GM21528 (cell line): ENCODE measurements at regions not wholly inside any gene's neighbourhood (a gene's known extent, or its start where the extent isn't known, plus 50 kb on each side); places are given as distances from the start of the nearest gene placed in this dataset.

ENCODE experiments used
- ATAC-seq: cut with Tn5 transposase; IDR thresholded peaks from one replicate; pipeline ENCODE4 v1.9.1; 2021; ENCODE audit warnings: mild to moderate bottlenecking, moderate library complexity; ENCODE audit not compliant: unreplicated experiment, low FRiP score

- no peak for ATAC-seq
These were observed 136.6 kb upstream of the FRY start for GRCh38 chr13:31894931-31895330.

GRCh38 chr13:31895691-31896090 lies 135.9 kb upstream of the FRY start:
- ATAC-seq: no peak

DNA sequence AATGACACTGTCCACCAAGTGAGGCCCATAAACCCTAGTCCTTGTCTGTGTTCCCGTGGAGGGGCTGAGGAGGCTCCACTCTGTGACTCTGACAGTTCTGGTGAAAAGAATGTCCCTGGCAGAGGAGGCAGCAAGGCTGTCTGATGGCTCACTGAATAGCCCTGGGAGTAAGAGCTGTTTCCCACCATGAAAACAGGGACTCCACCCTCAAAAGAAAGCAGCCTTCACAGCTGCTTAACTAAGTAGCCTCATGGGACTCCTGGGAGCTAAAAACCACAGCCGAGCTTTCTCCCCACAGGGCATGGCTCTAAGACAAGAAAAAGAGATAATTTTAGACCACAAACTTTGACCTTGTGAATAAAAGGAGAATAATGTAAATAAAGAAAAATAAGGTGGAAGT lies 135.1 kb upstream of the FRY start:
- no peak for ATAC-seq

DNA sequence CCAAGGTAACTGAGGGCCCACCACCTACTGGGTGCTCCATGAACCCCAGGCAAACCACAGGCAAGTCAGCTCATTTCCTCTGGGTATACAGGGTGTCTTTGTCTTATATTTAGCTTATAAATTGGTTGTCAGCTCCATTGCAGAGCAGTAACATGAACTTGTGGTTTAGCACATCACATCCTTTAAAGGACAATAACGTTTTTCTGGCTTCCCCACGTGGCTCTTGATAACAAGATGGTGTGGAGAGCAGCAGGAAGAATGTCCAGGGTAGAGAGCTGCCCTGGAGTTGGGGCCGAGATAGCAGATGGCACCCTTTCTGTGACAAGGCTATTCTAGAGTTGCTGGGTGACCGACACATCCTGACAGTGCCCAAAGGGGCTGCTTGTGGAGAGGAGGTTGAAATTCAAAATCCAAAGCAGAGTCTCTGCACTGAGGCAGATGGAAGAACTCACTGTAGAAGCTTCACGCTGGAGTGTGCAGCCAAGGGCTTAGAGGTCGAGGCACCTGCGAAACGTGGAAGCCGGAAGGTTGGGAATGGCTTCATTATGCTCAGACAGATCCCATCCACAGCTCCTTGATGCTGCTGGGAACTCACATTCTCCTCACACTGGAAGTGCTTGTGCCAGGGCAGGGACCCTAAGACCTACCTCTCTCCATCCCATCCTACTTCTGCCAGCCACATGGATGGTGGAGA lies 133.0 kb upstream of the FRY start:
- ATAC-seq: no peak

- ATAC-seq: no peak
These were observed 129.6 kb upstream of the FRY start for GRCh38 chr13:31901985-31902384.

GRCh38 chr13:31903111-31903815 lies 128.3 kb upstream of the FRY start:
- no peak for ATAC-seq

GRCh38 chr13:31904941-31905824 lies 126.4 kb upstream of the FRY start:
- no peak for ATAC-seq

GRCh38 chr13:31905961-31906360 lies 125.6 kb upstream of the FRY start:
- no peak for ATAC-seq

DNA sequence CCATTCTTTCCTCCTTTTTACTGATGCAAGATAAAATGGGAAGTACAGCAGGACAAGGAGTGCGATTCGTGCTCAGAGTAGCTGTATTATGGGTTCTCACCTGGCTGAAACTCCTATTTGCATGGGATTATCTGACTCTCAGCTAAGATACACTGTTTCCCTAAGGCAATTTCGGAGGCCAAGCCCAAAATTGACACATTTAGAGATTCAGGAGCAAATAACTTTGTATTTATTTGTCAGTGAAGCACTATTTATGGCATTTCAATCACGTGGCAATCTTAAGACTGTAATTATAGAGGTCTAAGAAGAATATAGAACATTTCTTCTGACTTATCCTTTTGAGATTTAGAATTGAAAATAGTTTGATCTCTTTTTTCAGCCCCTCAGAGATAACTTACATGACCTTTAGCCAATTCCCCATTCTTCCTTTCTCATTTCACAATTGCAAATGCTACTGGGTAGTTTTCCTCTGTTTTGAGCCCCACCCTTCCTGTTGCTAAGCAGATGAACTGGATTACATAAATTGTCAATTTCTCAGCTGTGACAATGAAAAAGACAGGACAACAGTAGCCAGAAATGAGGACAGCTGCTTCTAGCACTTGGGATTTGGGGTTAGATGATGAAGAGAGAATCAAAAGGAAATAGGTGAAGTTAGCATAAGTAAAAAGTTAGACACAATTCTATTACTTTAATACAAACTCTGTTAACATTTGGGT lies 122.7 kb upstream of the FRY start:
- no peak for ATAC-seq

DNA sequence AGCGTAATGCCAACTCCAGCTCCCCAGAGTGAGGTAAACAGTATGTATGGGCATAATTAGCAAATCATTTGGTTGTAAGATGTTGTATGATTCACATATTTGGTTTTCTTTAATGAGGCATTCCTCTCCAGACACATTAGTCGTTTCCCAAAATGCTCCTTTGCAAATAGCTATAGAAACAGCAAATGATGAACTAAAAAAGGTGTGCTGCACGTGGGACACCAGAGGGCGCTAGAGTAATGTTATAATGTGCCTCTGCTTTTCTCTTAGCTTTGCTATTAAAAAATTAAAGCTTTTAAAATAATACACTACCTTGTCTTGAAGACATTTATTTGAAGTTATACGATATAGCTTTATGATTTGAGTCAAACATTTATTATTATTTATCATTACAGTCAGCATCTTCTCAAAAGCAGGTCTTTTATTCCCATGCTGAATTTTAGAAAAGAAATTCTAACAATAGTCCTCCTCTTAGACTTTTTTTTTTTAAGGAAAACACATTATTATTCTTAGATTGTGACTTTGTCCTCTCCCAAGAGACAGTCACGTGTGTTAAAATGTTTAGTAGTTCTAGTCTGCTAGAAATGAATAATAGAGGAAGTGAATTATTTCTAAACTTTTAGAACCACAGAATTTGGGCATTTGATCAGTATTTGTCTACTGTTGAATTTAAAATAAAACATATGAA lies 121.6 kb upstream of the FRY start:
- no peak for ATAC-seq

- ATAC-seq: no peak
These were observed 120.9 kb upstream of the FRY start for GRCh38 chr13:31910633-31911032.

DNA sequence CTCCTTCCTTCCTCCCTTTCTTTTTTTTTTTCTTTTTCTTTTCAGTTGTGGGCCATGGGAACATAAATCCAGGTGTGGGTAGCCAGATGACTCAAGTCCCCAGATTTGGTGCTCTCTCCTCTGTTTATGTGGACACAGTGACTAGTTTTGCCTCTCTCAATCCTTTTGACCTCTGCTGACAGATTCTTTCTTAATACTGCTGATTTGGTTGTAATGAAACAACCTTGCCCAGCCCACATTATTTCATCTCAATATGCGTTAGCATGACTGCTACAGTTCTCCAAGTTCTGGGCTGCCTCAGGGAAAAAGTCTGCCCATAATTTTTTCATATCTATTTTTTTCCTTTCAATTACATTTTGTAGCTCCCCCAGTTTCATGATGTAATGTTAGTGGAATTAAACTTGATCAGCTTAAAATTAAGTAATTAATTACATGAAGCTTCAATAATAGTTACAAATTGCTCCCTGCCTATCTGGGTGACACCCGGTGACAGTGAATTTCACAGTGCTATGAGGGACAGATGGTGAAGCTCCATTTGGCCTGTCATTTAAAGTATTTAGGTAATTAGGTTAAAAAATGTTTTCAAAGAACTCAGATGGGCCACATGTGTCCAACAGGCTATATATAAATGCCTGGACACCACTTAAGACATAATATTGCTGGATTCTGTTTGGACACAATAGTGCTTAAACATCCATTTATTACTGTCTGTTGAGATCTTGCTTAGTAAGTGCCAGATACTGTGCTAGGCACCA lies 118.8 kb upstream of the FRY start:
- no peak for ATAC-seq

- no peak for ATAC-seq
These were observed 118.1 kb upstream of the FRY start for GRCh38 chr13:31913459-31913858.

DNA sequence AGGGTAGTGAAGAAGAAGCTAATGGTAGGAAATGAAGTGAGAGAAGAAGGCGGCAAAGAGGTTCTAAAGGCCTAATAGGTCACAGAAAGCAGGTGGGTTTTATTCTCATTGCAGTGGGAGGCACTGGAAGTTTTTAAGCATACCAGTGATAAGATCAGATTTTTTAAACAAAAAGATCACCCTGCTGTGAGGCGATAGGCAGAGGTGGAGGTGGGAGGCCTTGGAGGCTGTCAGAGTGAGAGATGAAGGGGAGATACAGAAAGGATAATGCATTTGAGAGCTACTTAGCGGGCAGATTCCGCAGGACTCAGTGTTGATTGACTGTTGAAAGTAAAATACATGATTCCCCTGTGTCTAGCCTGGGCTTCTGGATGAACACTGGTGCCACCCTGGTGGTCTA lies 116.7 kb upstream of the FRY start:
- ATAC-seq: no peak

- ATAC-seq: no peak
These were observed 112.9 kb upstream of the FRY start for GRCh38 chr13:31918707-31919106.

- no peak for ATAC-seq
These were observed 112.3 kb upstream of the FRY start for GRCh38 chr13:31919241-31919640.

DNA sequence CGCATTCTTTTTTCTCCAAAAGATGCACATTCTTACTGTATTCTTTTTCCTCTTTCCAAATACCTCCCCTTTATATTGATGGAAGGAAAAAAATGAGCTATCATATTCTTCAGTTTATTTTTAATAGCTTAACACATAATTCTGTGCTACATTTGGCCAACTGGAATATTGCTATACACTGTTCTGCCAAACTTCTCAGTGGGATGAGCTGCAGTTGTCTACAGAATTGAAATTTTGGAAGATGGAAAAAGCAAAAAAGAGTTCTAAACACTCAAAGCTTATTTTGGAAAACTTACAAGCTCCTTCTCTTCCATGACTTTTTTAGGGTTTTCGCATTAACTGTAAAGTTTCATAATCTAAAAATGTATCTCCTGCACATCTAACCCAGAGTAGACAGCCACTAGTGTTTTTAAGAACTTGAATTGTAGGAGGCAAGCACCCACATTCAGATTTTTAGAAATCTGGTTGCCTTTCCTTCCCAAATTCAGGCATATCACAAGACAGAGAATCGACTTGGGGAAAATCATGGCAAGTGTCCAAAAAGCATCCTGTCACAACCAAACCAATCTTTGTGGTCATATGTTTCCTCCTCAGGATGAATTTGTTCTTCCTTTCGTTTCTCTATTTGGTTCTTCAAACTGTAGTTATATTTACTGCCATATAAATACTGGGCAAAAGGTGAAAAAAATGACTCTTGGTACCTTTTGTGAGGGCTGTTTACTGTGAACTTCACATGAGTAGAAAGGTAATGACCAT lies 111.4 kb upstream of the FRY start:
- no peak for ATAC-seq

GRCh38 chr13:31920727-31921100 lies 110.9 kb upstream of the FRY start:
- no peak for ATAC-seq

GRCh38 chr13:31922724-31923123 lies 108.8 kb upstream of the FRY start:
- ATAC-seq: no peak
